ENCODE measurements at regions not wholly inside any gene's neighbourhood (a gene's known extent, or its start where the extent isn't known, plus 50 kb on each side); places are given as distances from the start of the nearest gene placed in this dataset.

- intact Hi-C loops (cut with DNase I): no loop called here
- ATAC-seq (no peak), DNase-seq (no peak)
- Histone ChIP-seq H3K27me3 (no peaks in the 10 kb centered on the region), H3K27ac (no peak overlapping the region), H3K36me3 (no peaks in the 10 kb centered on the region), H3K4me1 (no peaks in the 10 kb centered on the region), H3K9me3 (peaks cover 0 to 17% (median 5%) of the 10 kb centered on the region in 12 donors), H3K4me3 (no peak overlapping the region)
- 91 to 97% (median 95%) methylated on average over 1 of the region's 1 CpG for WGBS, 4 donors
- TF ChIP-seq POLR2A (IDR thresholded peaks at IDR 0.05) (no peak), CTCF (IDR thresholded peaks at IDR 0.05) (no peak)
These were observed 479.8 kb upstream of the FLRT2 start for GRCh38 chr14:85050180-85050579.

- TF ChIP-seq POLR2A (IDR thresholded peaks at IDR 0.05) (no peak), CTCF (IDR thresholded peaks at IDR 0.05) (no peak)
- no peaks in the 10 kb centered on the region for H3K27me3 ChIP-seq
- no peak for ATAC-seq
- no peaks in the 10 kb centered on the region for H3K4me1 ChIP-seq
- H3K27ac ChIP-seq: no peak overlapping the region
- WGBS, 4 donors: 76 to 88% (median 83%) methylated on average over 2 of the region's 2 CpGs
- peaks cover 0 to 11% (median 4%) of the 10 kb centered on the region in 12 donors for H3K9me3 ChIP-seq
- no peak overlapping the region for H3K4me3 ChIP-seq
- intact Hi-C loops (cut with DNase I): no loop called here
- DNase-seq: no peak
- H3K36me3 ChIP-seq: no peaks in the 10 kb centered on the region
These were observed 477.3 kb upstream of the FLRT2 start for GRCh38 chr14:85052646-85053045.

GRCh38 chr14:85054178-85054577 is 475.8 kb upstream of the FLRT2 start:
- intact Hi-C loops (cut with DNase I): no loop called here
- Histone ChIP-seq H3K4me3 (no peak overlapping the region), H3K36me3 (no peaks in the 10 kb centered on the region)

GRCh38 chr14:85056267-85056666 is 473.7 kb upstream of the FLRT2 start:
- DNase-seq (no peak), ATAC-seq (no peak)
- H3K4me3 ChIP-seq: no peak overlapping the region
- H3K36me3 ChIP-seq: no peaks in the 10 kb centered on the region
- H3K9me3 ChIP-seq: peaks cover 0 to 11% (median 4%) of the 10 kb centered on the region in 12 donors
- no peaks in the 10 kb centered on the region for H3K27me3 ChIP-seq
- TF ChIP-seq POLR2A (IDR thresholded peaks at IDR 0.05) (no peak), CTCF (IDR thresholded peaks at IDR 0.05) (no peak)
- intact Hi-C loops (cut with DNase I): no loop called here
- no peak overlapping the region for H3K27ac ChIP-seq
- no peaks in the 10 kb centered on the region for H3K4me1 ChIP-seq
- WGBS, 4 donors: 50 to 71% (median 63%) methylated on average over 1 of the region's 1 CpG

More at GRCh38 chr14:85054178-85054577, 475.8 kb upstream of the FLRT2 start:
- H3K4me1 ChIP-seq: no peaks in the 10 kb centered on the region
- no peak overlapping the region for H3K27ac ChIP-seq
- TF ChIP-seq CTCF (IDR thresholded peaks at IDR 0.05) (no peak), POLR2A (IDR thresholded peaks at IDR 0.05) (no peak)
- H3K27me3 ChIP-seq: no peaks in the 10 kb centered on the region
- ATAC-seq: no peak
- peaks cover 0 to 11% (median 4%) of the 10 kb centered on the region in 12 donors for H3K9me3 ChIP-seq
- DNase-seq: no peak
